HG03432 (cell line): ENCODE measurements at regions not wholly inside any gene's neighbourhood (a gene's known extent, or its start where the extent isn't known, plus 50 kb on each side); places are given as distances from the start of the nearest gene placed in this dataset.
A peak's percentile ranks its signal among the peaks of the same experiment; 100 is the strongest.
"Not testable (repeated sequence)": the region's sequence is repeated elsewhere in the genome, so short reads cannot be mapped to it uniquely, and the experiment has no call there.

Experiments
- ATAC-seq: cut with Tn5 transposase; IDR thresholded peaks from one replicate; pipeline ENCODE4 v1.9.1; 2021; ENCODE audit warnings: mild to moderate bottlenecking, moderate library complexity; ENCODE audit not compliant: unreplicated experiment

DNA sequence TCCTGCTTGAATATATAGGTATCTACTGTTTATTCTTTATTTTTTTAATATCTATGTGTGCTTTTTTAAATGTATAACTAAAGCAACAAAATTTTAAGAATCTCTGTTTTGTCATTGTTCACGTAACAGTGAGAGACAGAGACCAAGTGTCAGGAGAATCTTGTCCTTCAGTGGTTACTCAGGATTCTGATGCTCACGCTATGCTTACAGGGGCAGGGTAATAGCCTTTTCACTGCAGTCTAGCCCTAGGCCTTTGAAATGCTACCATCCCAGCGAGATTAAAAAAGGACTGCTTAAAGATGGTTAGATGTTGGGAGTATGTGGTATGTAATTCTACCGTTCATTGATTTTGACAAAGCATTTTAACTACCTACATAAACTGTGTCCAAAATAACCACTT lies 71.6 kb upstream of the EGFR start:
- no peak for ATAC-seq

GRCh38 chr7:54949514-54949913 lies 69.3 kb upstream of the EGFR start:
- ATAC-seq: not testable (repeated sequence)

DNA sequence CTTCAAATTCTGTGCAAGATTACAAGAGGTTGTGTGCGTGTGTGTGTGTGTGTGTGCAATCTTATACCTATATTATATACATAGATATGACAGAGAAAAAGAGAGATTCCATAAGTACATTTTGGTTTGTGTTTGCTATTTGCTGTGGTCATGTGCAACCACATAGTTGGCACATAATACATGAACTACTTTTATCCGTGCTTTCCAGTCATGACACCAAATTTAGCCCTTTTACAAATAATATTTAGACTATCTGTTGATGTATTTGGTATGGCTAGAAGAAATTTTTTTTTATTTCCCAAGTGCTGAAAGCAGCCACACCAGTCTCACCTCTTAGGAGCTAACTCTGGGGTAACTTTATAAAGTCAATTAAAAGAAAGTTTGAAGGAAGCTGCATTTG lies 63.5 kb upstream of the EGFR start:
- no peak for ATAC-seq

DNA sequence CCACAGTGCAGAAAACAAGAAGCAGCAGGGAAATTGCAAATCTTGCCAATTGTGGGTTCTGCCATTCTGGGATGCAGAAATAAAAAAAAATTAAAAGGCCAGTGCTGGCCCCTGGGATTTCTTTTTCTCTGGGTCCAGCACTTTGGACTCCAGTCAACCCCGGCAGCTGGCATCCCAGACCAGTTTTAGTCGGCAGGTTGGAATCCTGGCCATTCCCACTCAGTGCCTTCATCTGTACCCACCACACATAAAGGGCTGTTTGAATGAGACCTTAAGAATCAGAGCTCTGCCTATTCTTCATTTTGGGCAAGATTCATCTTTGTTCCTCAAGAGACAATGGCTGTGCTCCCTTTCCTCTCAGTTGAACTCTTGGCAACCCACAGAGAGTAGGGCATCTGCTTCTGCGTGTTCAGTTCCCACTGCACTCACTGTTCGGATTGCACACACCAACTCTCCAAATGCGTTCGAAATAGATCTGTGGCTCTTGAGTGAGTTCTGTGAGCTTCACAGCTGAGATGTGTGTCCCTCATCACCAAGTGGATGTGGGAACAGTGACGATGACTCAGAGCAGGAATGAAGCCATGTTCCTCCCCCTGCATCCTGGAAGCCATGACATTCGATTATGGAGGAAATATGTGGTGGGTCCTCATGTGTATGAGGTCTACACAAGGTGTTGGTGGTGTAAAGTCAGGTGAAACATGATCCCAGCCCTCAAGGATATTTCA lies 63.0 kb upstream of the EGFR start:
- ATAC-seq: no peak

GRCh38 chr7:54956865-54957264 lies 62.0 kb upstream of the EGFR start:
- ATAC-seq: no peak

DNA sequence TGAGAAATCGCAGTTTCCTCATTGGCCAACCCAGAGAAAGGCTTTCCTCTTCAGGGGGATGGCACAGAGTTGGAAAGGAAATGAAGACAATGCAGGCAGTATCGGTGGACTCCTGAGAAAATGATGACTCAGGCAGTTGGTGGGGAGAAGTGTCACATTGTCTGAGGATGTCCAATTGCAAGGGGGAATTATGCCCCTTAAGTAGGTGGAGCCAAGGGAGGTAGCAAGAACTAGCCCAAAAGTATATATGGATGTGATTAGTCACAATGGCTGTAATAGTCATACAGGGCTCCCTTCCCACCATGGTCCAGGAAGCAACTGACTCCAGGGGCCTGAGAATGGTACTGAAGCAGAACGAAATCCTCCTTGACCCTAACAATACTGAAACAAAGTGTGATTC lies 58.3 kb upstream of the EGFR start:
- peak; percentile 69 for ATAC-seq

DNA sequence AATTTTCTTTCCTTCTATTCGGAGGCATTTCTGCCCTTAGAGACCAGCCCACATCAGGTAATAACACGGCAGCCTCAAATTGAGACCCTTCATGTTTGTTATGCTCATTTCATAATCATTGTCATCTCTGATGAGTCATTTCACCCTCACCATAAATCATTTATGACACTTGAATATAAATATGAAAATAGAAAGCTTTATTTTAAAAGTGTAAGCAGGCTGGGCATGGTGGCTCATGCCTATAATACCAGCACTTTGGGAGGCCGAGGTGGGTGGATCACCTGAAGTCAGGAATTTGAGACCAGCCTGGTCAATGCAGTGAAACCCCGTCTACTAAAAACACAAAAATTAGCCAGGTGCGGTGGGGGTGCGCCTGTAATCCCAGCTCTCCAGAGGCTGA lies 57.4 kb upstream of the EGFR start:
- ATAC-seq: no peak

- ATAC-seq: no peak
These were observed 55.7 kb upstream of the EGFR start for GRCh38 chr7:54963155-54963554.

DNA sequence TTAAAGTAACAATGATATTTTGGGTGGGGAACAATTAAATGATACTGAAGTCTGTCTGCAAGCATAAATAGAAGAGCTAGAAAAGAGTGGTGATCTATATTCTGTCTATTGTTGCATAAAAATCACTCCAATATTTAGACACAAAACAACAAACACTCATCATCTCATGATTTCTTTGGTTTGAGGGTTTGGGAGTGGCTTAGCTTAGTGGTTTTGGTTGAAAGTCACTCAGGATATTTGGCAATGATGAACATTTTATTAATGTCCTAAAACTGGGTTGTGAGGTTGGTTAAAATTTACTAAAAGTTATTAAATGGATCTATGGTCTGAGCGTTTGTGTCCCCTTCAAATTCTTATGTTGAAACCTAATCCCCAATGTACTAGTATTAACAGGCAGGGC lies 54.7 kb upstream of the EGFR start:
- no peak for ATAC-seq

DNA sequence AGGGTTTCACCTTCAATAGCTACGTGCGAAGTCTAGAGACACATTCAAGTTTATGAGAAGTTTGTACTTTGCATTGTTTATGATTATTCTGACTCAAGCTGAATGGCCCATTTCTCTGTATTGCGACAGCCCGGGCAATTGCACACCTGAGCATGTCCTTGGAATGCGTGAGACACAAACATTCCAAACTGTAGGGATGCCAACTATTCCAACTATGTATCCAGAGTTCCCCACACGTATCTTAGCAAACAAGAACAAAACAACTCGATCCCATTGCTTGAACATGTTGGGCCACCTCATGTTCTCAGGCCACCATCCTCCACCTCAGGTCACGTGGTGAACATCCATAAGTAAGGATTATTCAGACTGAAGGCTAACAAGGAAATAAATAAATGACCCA lies 51.4 kb upstream of the EGFR start:
- ATAC-seq: no peak

DNA sequence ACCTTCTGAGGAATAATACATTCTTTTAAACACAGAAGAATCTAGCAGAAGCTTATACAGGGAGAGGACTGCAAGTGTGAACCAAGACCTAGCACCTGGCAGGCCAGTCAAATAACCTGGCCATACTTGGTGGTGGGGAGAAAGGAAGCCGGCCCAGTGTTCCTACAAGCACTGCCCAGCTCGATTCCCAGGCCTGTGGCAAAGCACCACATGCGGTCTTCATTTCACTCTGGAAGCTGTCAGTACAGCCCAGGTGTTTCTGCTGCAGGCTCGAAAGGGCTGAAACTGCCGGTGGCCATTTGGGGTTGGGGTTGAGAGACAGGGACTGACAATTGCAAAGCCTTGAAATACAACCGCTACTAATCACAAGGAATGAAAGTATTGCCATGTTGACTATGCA lies 50.8 kb upstream of the EGFR start:
- ATAC-seq: no peak
